ENCODE measurements at regions not wholly inside any gene's neighbourhood (a gene's known extent, or its start where the extent isn't known, plus 50 kb on each side); places are given as distances from the start of the nearest gene placed in this dataset.
"Not testable (repeated sequence)": the region's sequence is repeated elsewhere in the genome, so short reads cannot be mapped to it uniquely, and the experiment has no call there.

GRCh38 chr7:113030489-113030888 is 56.1 kb downstream of the GPR85 start:
- no peak overlapping the region for H3K4me3 ChIP-seq (replicated peaks in 1 of 2; ENCODE audit: low read depth in 2 of 2, low read length in 2 of 2)
- no peak for TF ChIP-seq CTCF (IDR thresholded peaks at IDR 0.05; ENCODE audit: low read depth, low read length)
- DNase-seq (ENCODE audit: low read depth in 2 of 2) = no peak

GRCh38 chr7:113026941-113027340 is 59.7 kb downstream of the GPR85 start:
- no peak for TF ChIP-seq CTCF (IDR thresholded peaks at IDR 0.05; ENCODE audit: low read depth, low read length)
- H3K4me3 ChIP-seq (replicated peaks in 1 of 2; ENCODE audit: low read depth in 2 of 2, low read length in 2 of 2) = no peak overlapping the region
- DNase-seq (ENCODE audit: low read depth in 2 of 2) = peak in 1 of 2 donors; percentile 28

GRCh38 chr7:113017144-113017857 is 69.3 kb downstream of the GPR85 start:
- not testable (repeated sequence) for H3K4me3 ChIP-seq (replicated peaks in 1 of 2; ENCODE audit: low read depth in 2 of 2, low read length in 2 of 2); DNase-seq (ENCODE audit: low read depth in 2 of 2)

GRCh38 chr7:113015034-113015645 is 71.5 kb downstream of the GPR85 start:
- peak; percentile 47 for TF ChIP-seq CTCF (IDR thresholded peaks at IDR 0.05; ENCODE audit: low read depth, low read length)
- peak; percentile 52 to 69 for DNase-seq (ENCODE audit: low read depth in 2 of 2)
- no peak overlapping the region for H3K4me3 ChIP-seq (replicated peaks in 1 of 2; ENCODE audit: low read depth in 2 of 2, low read length in 2 of 2)

GRCh38 chr7:113013761-113014449 is 72.7 kb downstream of the GPR85 start:
- no peak overlapping the region for H3K4me3 ChIP-seq (replicated peaks in 1 of 2; ENCODE audit: low read depth in 2 of 2, low read length in 2 of 2)
- TF ChIP-seq CTCF (IDR thresholded peaks at IDR 0.05; ENCODE audit: low read depth, low read length) = no peak
- DNase-seq (ENCODE audit: low read depth in 2 of 2) = peak in 1 of 2 donors; percentile 27

GRCh38 chr7:113012862-113013261 is 73.8 kb downstream of the GPR85 start:
- DNase-seq (ENCODE audit: low read depth in 2 of 2); H3K4me3 ChIP-seq (replicated peaks in 1 of 2; ENCODE audit: low read depth in 2 of 2, low read length in 2 of 2): not testable (repeated sequence)

GRCh38 chr7:113010377-113010776 is 76.2 kb downstream of the GPR85 start:
- TF ChIP-seq CTCF (IDR thresholded peaks at IDR 0.05; ENCODE audit: low read depth, low read length) = no peak
- no peak overlapping the region for H3K4me3 ChIP-seq (replicated peaks in 1 of 2; ENCODE audit: low read depth in 2 of 2, low read length in 2 of 2)
- no peak for DNase-seq (ENCODE audit: low read depth in 2 of 2)

Data from cardiac fibroblast (primary cell).